GM10248 (cell line): ENCODE measurements at regions not wholly inside any gene's neighbourhood (a gene's known extent, or its start where the extent isn't known, plus 50 kb on each side); places are given as distances from the start of the nearest gene placed in this dataset.

Experiments used
- CTCF ChIA-PET: fragments of 300-600 bp; sonication (Branson Sonifier 250); formaldehyde crosslinking; extraction: SDS; loops from one replicate; lab custom pipeline; 2021; ENCODE audit warnings: antibody characterized with exemption; lab: Yijun Ruan, JAX
- POLR2A ChIA-PET: fragments of 350-650 bp; sonication (Branson Sonifier 250); formaldehyde crosslinking; extraction: SDS; loops from one replicate; lab custom pipeline; 2020; ENCODE audit warnings: antibody characterized with exemption; lab: Yijun Ruan, JAX
- DNase-seq: peaks from one replicate; pipeline ENCODE4 v3.0.0; 2012; ENCODE audit errors: extremely low spot score
- TF ChIP-seq, protein P1 (sequence below): IDR thresholded peaks from 2 replicates; pipeline ENCODE4 v1.5.1; 2012; ENCODE audit warnings: mild to moderate bottlenecking, low read depth; ENCODE audit errors: extremely low read depth, missing control alignments, control extremely low read depth

DNA sequence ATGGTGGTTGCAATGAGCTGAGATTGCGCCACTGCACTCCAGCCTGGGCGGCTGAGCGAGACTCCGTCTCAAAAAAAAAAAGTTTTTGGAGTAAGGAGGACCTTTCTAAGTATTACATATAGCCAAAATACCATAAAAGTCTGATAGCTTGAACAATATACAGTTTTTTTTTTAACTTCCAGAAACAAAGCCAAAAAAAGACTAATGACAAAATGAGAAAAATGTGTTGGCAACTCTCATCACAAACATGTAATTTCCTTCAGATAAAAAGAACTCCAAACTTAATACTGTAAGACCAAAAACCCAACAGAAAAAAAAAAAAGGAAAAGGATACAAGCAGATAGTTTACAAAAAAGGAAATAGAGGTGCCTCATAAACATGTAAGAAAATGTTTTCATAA lies 68.2 kb upstream of the MED4 start:
- POLR2A ChIA-PET: no interaction called here
- TF ChIP-seq, protein P1, sequence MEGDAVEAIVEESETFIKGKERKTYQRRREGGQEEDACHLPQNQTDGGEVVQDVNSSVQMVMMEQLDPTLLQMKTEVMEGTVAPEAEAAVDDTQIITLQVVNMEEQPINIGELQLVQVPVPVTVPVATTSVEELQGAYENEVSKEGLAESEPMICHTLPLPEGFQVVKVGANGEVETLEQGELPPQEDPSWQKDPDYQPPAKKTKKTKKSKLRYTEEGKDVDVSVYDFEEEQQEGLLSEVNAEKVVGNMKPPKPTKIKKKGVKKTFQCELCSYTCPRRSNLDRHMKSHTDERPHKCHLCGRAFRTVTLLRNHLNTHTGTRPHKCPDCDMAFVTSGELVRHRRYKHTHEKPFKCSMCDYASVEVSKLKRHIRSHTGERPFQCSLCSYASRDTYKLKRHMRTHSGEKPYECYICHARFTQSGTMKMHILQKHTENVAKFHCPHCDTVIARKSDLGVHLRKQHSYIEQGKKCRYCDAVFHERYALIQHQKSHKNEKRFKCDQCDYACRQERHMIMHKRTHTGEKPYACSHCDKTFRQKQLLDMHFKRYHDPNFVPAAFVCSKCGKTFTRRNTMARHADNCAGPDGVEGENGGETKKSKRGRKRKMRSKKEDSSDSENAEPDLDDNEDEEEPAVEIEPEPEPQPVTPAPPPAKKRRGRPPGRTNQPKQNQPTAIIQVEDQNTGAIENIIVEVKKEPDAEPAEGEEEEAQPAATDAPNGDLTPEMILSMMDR: no peak
- CTCF ChIA-PET: no interaction called here

GRCh38 chr13:48162217-48162616 lies 67.3 kb upstream of the MED4 start:
- no peak for DNase-seq
- CTCF ChIA-PET: interaction anchor here (1.0 to 1.1 kb wide), 2 partner anchors 9 to 16 kb away, joined by 3 read pairs; no protein-coding TSS in a partner anchor
- TF ChIP-seq, protein P1: no peak
- POLR2A ChIA-PET: no interaction called here

More for the DNA sequence above, 68.2 kb upstream of the MED4 start:
- DNase-seq: no peak

- ChIA-PET CTCF (interaction anchor here (1.0 to 1.1 kb wide), 2 partner anchors 9 to 17 kb away, joined by 3 read pairs; no protein-coding TSS in a partner anchor), POLR2A (no interaction called here)
- no peak for DNase-seq
- TF ChIP-seq, protein P1: no peak
These were observed 66.8 kb upstream of the MED4 start for GRCh38 chr13:48161530-48162179.

GRCh38 chr13:48160606-48161278 lies 65.8 kb upstream of the MED4 start:
- POLR2A ChIA-PET: no interaction called here
- TF ChIP-seq, protein P1: no peak
- CTCF ChIA-PET: no interaction called here
- no peak for DNase-seq

GRCh38 chr13:48159826-48160225 lies 64.9 kb upstream of the MED4 start:
- TF ChIP-seq, protein P1: no peak
- POLR2A ChIA-PET: no interaction called here

DNA sequence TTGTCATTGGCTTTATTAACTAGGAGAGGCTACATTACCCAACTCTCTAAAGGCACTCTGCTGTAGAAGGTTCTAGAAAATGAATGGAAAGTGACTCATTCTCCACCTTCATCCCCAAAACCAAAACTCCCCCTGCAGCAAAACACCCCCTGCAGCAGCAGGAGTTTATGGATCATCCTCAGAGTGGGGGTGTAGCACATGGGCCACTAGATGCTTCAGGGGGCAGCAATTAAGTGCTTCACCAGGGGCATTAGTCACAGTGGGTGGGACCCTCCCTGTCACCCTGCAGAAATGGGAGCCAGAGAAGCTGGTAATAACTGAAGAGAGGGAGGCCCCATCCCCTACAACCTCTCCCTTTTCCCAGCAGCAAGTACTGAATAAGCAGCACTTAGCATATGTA lies 64.5 kb upstream of the MED4 start:
- DNase-seq: no peak
- ChIA-PET POLR2A (no interaction called here), CTCF (no interaction called here)
- TF ChIP-seq, protein P1: no peak

More at GRCh38 chr13:48159826-48160225, 64.9 kb upstream of the MED4 start:
- no peak for DNase-seq
- CTCF ChIA-PET: no interaction called here
